ENCODE measurements at regions not wholly inside any gene's neighbourhood (a gene's known extent, or its start where the extent isn't known, plus 50 kb on each side); places are given as distances from the start of the nearest gene placed in this dataset.

GRCh38 chr1:175870217-175870616 is 126.8 kb upstream of the TNR start:
- TF ChIP-seq, protein P1, sequence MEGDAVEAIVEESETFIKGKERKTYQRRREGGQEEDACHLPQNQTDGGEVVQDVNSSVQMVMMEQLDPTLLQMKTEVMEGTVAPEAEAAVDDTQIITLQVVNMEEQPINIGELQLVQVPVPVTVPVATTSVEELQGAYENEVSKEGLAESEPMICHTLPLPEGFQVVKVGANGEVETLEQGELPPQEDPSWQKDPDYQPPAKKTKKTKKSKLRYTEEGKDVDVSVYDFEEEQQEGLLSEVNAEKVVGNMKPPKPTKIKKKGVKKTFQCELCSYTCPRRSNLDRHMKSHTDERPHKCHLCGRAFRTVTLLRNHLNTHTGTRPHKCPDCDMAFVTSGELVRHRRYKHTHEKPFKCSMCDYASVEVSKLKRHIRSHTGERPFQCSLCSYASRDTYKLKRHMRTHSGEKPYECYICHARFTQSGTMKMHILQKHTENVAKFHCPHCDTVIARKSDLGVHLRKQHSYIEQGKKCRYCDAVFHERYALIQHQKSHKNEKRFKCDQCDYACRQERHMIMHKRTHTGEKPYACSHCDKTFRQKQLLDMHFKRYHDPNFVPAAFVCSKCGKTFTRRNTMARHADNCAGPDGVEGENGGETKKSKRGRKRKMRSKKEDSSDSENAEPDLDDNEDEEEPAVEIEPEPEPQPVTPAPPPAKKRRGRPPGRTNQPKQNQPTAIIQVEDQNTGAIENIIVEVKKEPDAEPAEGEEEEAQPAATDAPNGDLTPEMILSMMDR (IDR thresholded peaks at IDR 0.05; ENCODE audit: control extremely low read depth in 1 of 3, insufficient read depth in 1 of 3, low read depth in 1 of 3, low read length in 3 of 3): no peak
- TF ChIP-seq RNF2 (IDR thresholded peaks at IDR 0.05; ENCODE audit: borderline replicate concordance, low read depth, low read length, missing control alignments, poor library complexity, severe bottlenecking): no peak
- TF ChIP-seq EP300 (IDR thresholded peaks at IDR 0.05; ENCODE audit: borderline replicate concordance in 1 of 2, low read depth in 2 of 2, low read length in 2 of 2): no peak
- TF ChIP-seq, protein P2, sequence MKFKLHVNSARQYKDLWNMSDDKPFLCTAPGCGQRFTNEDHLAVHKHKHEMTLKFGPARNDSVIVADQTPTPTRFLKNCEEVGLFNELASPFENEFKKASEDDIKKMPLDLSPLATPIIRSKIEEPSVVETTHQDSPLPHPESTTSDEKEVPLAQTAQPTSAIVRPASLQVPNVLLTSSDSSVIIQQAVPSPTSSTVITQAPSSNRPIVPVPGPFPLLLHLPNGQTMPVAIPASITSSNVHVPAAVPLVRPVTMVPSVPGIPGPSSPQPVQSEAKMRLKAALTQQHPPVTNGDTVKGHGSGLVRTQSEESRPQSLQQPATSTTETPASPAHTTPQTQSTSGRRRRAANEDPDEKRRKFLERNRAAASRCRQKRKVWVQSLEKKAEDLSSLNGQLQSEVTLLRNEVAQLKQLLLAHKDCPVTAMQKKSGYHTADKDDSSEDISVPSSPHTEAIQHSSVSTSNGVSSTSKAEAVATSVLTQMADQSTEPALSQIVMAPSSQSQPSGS (IDR thresholded peaks at IDR 0.05; ENCODE audit: low read length): no peak
- no peak for TF ChIP-seq SIRT6 (IDR thresholded peaks at IDR 0.05; ENCODE audit: low read length)
- TF ChIP-seq MAX (IDR thresholded peaks at IDR 0.05): no peak
- no peak for TF ChIP-seq SP4 (IDR thresholded peaks at IDR 0.05; ENCODE audit: low read length)
- TF ChIP-seq POLR2AphosphoS5 (IDR thresholded peaks at IDR 0.05; ENCODE audit: low read depth, low read length): no peak
- TF ChIP-seq EZH2 (IDR thresholded peaks at IDR 0.05; ENCODE audit: low read depth, low read length, severe bottlenecking): no peak
- no peak for TF ChIP-seq TAF1 (IDR thresholded peaks at IDR 0.05; ENCODE audit: low read depth, low read length)
- no peak for TF ChIP-seq SRF (IDR thresholded peaks at IDR 0.05; ENCODE audit: low read depth, low read length)
- no peak for TF ChIP-seq TAF7 (optimal IDR thresholded peaks at IDR 0.05; ENCODE audit: borderline replicate concordance, low read depth, low read length)
